Loucy (cell line): ENCODE measurements at regions not wholly inside any gene's neighbourhood (a gene's known extent, or its start where the extent isn't known, plus 50 kb on each side); places are given as distances from the start of the nearest gene placed in this dataset.

ENCODE experiments used
- H2AFZ ChIP-seq: fragments of 200-600 bp; sonication (generic); 2 replicates; pipeline ENCODE4 v1.6.0; 2016; ENCODE audit warnings: antibody characterized with exemption, mild to moderate bottlenecking, low read length, moderate library complexity
- H3F3A ChIP-seq: fragments of 200-600 bp; 2 replicates; pipeline ENCODE4 v1.6.0; 2016; ENCODE audit warnings: antibody characterized with exemption, low read depth, mild to moderate bottlenecking
- H3K27me3 ChIP-seq: fragments of 200-600 bp; sonication (generic); 2 replicates; pipeline ENCODE4 v1.6.1; 2014; ENCODE audit warnings: low read length, mild to moderate bottlenecking; ENCODE audit not compliant: insufficient read depth, poor library complexity, severe bottlenecking
- H3K36me3 ChIP-seq: fragments of 200-600 bp; sonication (generic); 2 replicates; pipeline ENCODE4 v1.6.1; 2016; ENCODE audit warnings: low read length; ENCODE audit not compliant: insufficient read depth
- H3K4me1 ChIP-seq: fragments of 200-600 bp; sonication (generic); 2 replicates; pipeline ENCODE4 v1.5.1; 2014; ENCODE audit warnings: low read length, mild to moderate bottlenecking; ENCODE audit not compliant: insufficient read depth, poor library complexity, severe bottlenecking
- H3K4me2 ChIP-seq: fragments of 200-600 bp; sonication (generic); 2 replicates; pipeline ENCODE4 v1.6.0; 2014; ENCODE audit warnings: antibody characterized with exemption, low read length, low read depth, mild to moderate bottlenecking; ENCODE audit not compliant: poor library complexity, severe bottlenecking
- H3K4me3 ChIP-seq: fragments of 200-600 bp; sonication (generic); 2 replicates; pipeline ENCODE4 v1.5.1; 2014; ENCODE audit warnings: low read length, mild to moderate bottlenecking, mixed read lengths; ENCODE audit not compliant: poor library complexity, severe bottlenecking
- H3K79me2 ChIP-seq: fragments of 200-600 bp; sonication (generic); 2 replicates; pipeline ENCODE4 v1.6.1; 2014; ENCODE audit warnings: low read length; ENCODE audit not compliant: insufficient read depth
- H3K9ac ChIP-seq: fragments of 200-600 bp; sonication (generic); 2 replicates; pipeline ENCODE4 v1.6.0; 2014; ENCODE audit warnings: mild to moderate bottlenecking, low read depth, low read length, moderate library complexity; ENCODE audit not compliant: poor library complexity, severe bottlenecking
- H3K9me2 ChIP-seq: fragments of 200-600 bp; sonication (generic); replicated peaks from 2 replicates; pipeline ENCODE4 v1.6.1; 2016; ENCODE audit warnings: low read depth, low read length, mixed read lengths
- H3K9me3 ChIP-seq: fragments of 200-600 bp; sonication (generic); 2 replicates; pipeline ENCODE4 v1.6.1; 2014; ENCODE audit warnings: mild to moderate bottlenecking, antibody characterized with exemption, low read length, low read depth; ENCODE audit not compliant: insufficient read depth
- H4K20me1 ChIP-seq: fragments of 200-600 bp; sonication (generic); 2 replicates; pipeline ENCODE4 v1.6.0; 2014; ENCODE audit warnings: antibody characterized with exemption, low read length, mild to moderate bottlenecking; ENCODE audit not compliant: insufficient read depth, poor library complexity, severe bottlenecking
- CTCF ChIP-seq: fragments of 200-600 bp; sonication (generic); conservative IDR thresholded peaks from 2 replicates; pipeline ENCODE4 v1.5.1; 2014; ENCODE audit warnings: mild to moderate bottlenecking, antibody characterized with exemption, low read length
- EZH2phosphoT487 ChIP-seq: fragments of 200-600 bp; IDR thresholded peaks from 2 replicates; pipeline ENCODE4 v1.6.1; 2018; ENCODE audit warnings: antibody characterized with exemption, mild to moderate bottlenecking, moderate library complexity, borderline replicate concordance

DNA sequence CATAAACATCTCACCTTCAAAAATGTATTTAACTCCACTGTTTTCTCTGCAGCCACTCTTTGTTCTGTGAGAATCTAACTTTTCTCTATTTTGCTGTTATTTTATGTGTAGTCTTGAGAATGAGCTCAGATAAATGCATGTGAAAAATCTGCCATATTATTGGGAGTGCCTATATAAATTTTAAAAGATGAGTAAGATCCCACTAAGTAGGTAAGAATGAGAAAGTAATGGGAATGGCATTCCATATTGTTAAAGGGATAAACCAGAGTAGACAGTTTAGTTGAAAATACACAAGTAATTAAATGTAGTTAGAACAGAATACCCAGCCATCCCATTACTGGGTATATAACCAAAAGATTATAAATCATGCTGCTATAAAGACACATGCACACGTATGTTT is 817.2 kb downstream of the FAM181B start:
- no peaks in the 10 kb centered on the region for H3K9me3 ChIP-seq
- no peak overlapping the region for H3K4me3 ChIP-seq
- H3K4me2 ChIP-seq = no peak overlapping the region
- no peaks in the 10 kb centered on the region for H3K27me3 ChIP-seq
- H3F3A ChIP-seq = no peaks in the 10 kb centered on the region
- no peak overlapping the region for H2AFZ ChIP-seq
- H3K9ac ChIP-seq = no peak overlapping the region
- no peaks in the 10 kb centered on the region for H3K9me2 ChIP-seq
- TF ChIP-seq EZH2phosphoT487 (no peak), CTCF (no peak)
- H3K79me2 ChIP-seq = no peaks in the 10 kb centered on the region
- H4K20me1 ChIP-seq = no peaks in the 10 kb centered on the region
- no peaks in the 10 kb centered on the region for H3K36me3 ChIP-seq
- no peaks in the 10 kb centered on the region for H3K4me1 ChIP-seq

DNA sequence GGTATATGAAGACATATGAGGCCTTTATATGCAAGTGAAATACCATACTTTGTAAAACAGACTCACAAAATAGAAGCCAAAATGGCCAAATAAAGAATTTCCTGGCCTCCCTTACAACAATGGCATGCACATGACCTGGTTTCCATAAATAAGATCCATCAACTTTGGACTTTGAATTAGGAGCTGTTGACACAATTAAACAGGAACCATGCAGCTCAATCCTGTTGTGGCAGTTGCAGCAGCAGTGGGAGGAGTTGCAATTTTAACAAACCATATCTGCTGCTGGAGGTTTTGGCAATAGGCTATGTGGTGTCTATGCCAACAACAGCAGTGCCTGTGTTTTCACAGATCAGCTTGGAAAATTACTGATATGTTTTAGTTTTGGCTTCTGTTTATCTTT is 818.6 kb downstream of the FAM181B start:
- H3K4me1 ChIP-seq = no peaks in the 10 kb centered on the region
- H2AFZ ChIP-seq = no peak overlapping the region
- no peak overlapping the region for H3K9ac ChIP-seq
- no peak overlapping the region for H3K4me2 ChIP-seq
- TF ChIP-seq EZH2phosphoT487 (no peak), CTCF (no peak)
- no peaks in the 10 kb centered on the region for H3K9me3 ChIP-seq
- no peak overlapping the region for H3K4me3 ChIP-seq
- H4K20me1 ChIP-seq = no peaks in the 10 kb centered on the region
- H3K79me2 ChIP-seq = no peaks in the 10 kb centered on the region
- H3K27me3 ChIP-seq = no peaks in the 10 kb centered on the region
- no peaks in the 10 kb centered on the region for H3K36me3 ChIP-seq
- H3K9me2 ChIP-seq = no peaks in the 10 kb centered on the region
- no peaks in the 10 kb centered on the region for H3F3A ChIP-seq

- Histone ChIP-seq H4K20me1 (no peaks in the 10 kb centered on the region), H3K4me1 (no peaks in the 10 kb centered on the region), H2AFZ (no peak overlapping the region), H3F3A (no peaks in the 10 kb centered on the region), H3K9ac (no peak overlapping the region), H3K4me2 (no peak overlapping the region), H3K79me2 (no peaks in the 10 kb centered on the region), H3K9me3 (no peaks in the 10 kb centered on the region), H3K27me3 (no peaks in the 10 kb centered on the region), H3K36me3 (no peaks in the 10 kb centered on the region), H3K9me2 (no peaks in the 10 kb centered on the region), H3K4me3 (no peak overlapping the region)
- TF ChIP-seq CTCF (no peak), EZH2phosphoT487 (no peak)
These were observed 819.9 kb downstream of the FAM181B start for GRCh38 chr11:81913793-81914192.
